Lower lobe of right lung (tissue), 2 donors: ENCODE measurements at regions not wholly inside any gene's neighbourhood (a gene's known extent, or its start where the extent isn't known, plus 50 kb on each side); places are given as distances from the start of the nearest gene placed in this dataset.

Experiments
- ATAC-seq, 2 donors: fragments of 200-7000 bp; cut with Tn5 transposase; one replicate each; pipeline ENCODE4 v1.9.1; 2020 to 2022; ENCODE audit warnings: mild to moderate bottlenecking in 2 of 2, moderate library complexity in 2 of 2
- DNase-seq: peaks from one replicate; pipeline ENCODE4 v3.0.0-alpha.2; 2020
- H3K27ac ChIP-seq: fragments of 200-600 bp; one replicate; pipeline ENCODE4 v1.8.0; 2022
- H3K27me3 ChIP-seq: fragments of 200-600 bp; one replicate; pipeline ENCODE4 v1.8.0; 2022; ENCODE audit warnings: low read depth
- H3K36me3 ChIP-seq: fragments of 200-600 bp; one replicate; pipeline ENCODE4 v1.8.0; 2022; ENCODE audit warnings: mild to moderate bottlenecking
- H3K4me1 ChIP-seq: fragments of 200-600 bp; one replicate; pipeline ENCODE4 v1.8.0; 2022
- H3K4me3 ChIP-seq: fragments of 200-600 bp; one replicate; pipeline ENCODE4 v1.8.0; 2022; ENCODE audit warnings: mild to moderate bottlenecking
- H3K9me3 ChIP-seq: fragments of 200-600 bp; one replicate; pipeline ENCODE4 v1.8.0; 2022
- intact Hi-C: fragments of 100-400 bp; cut with DNase I; formaldehyde crosslinking; loops from one replicate; pipeline ENCODE4 v1.11.0; 2022
- TF ChIP-seq, protein P1 (sequence below): fragments of 200-600 bp; IDR thresholded peaks from one replicate; pipeline ENCODE4 v1.8.0; 2022; ENCODE audit warnings: antibody characterized with exemption, mild to moderate bottlenecking
- donor health status: DM: no; HTN: yes; CAD: no; lungs with severe emphysema.

DNA sequence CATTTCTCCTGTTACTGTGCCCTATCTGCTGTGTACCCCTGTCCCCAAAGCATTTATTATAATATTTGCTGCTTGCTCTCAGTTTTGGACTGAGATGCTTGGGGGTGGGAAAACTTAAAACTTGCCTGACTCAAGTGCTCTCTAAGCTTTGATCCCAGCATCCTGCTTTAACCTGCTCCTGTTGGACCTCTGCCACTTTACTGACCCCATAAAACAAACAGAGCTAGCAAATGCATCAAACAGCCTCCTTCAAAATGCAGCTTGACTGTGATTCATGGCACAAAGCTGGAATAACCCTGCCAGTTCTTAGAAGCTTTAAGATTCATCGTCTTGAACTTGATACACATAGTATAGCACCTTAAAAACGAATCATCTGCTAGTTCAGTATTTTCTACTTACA, 212.5 kb downstream of the DEPDC1B start:
- Histone ChIP-seq H3K4me3 (no peak overlapping the region), H3K27me3 (no peaks in the 10 kb centered on the region), H3K9me3 (no peaks in the 10 kb centered on the region), H3K27ac (no peak overlapping the region), H3K4me1 (no peaks in the 10 kb centered on the region), H3K36me3 (no peaks in the 10 kb centered on the region)
- no peak for DNase-seq
- intact Hi-C loops = no loop called here
- TF ChIP-seq, protein P1, sequence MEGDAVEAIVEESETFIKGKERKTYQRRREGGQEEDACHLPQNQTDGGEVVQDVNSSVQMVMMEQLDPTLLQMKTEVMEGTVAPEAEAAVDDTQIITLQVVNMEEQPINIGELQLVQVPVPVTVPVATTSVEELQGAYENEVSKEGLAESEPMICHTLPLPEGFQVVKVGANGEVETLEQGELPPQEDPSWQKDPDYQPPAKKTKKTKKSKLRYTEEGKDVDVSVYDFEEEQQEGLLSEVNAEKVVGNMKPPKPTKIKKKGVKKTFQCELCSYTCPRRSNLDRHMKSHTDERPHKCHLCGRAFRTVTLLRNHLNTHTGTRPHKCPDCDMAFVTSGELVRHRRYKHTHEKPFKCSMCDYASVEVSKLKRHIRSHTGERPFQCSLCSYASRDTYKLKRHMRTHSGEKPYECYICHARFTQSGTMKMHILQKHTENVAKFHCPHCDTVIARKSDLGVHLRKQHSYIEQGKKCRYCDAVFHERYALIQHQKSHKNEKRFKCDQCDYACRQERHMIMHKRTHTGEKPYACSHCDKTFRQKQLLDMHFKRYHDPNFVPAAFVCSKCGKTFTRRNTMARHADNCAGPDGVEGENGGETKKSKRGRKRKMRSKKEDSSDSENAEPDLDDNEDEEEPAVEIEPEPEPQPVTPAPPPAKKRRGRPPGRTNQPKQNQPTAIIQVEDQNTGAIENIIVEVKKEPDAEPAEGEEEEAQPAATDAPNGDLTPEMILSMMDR = no peak
- ATAC-seq = no peak

DNA sequence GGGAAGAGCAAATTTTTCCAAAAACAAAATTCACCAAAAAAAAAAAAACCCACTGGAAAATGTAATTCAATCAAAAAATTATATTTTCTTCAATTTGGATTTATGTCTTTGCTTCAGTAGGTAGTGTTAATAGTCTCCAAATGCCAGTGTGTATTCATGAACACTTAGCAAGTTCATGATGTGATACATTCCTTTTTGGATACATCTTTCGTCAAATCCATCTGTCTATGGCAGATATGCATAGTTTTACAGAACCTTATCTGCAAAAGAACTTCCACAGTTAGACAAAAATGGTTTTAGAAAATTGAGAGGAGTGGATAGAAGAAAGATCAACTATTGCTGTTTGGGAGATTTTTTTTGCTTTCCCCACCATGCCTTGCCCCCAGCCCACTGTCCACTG, 214.6 kb downstream of the DEPDC1B start:
- ATAC-seq (no peak), DNase-seq (no peak)
- Histone ChIP-seq H3K4me1 (no peaks in the 10 kb centered on the region), H3K9me3 (no peaks in the 10 kb centered on the region), H3K36me3 (no peaks in the 10 kb centered on the region), H3K4me3 (no peak overlapping the region), H3K27me3 (no peaks in the 10 kb centered on the region), H3K27ac (no peak overlapping the region)
- TF ChIP-seq, protein P1 = no peak
- intact Hi-C loops = no loop called here

DNA sequence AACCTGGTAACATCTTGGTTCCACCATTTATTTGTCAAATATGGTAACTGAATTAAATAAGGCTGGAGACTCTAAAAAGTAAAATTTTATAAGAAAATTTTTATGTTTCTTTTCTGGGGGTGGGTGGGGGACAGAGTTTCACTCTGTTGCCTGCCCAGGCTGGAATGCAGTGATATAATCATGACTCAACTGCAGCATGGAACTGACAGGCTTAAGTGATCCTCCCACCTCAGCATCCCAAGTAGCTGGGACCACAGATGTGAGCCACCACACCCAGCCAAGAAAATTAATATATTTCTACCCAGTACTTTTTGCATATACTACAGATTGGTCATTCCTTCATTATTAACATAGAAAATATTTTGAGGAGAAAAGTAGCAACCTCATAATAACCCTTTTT, 216.9 kb downstream of the DEPDC1B start:
- Histone ChIP-seq H3K27me3 (no peaks in the 10 kb centered on the region), H3K9me3 (no peaks in the 10 kb centered on the region), H3K4me3 (no peak overlapping the region), H3K4me1 (no peaks in the 10 kb centered on the region), H3K27ac (no peak overlapping the region), H3K36me3 (no peaks in the 10 kb centered on the region)
- TF ChIP-seq, protein P1 = no peak
- intact Hi-C loops = no loop called here
- no peak for DNase-seq
- ATAC-seq = no peak

DNA sequence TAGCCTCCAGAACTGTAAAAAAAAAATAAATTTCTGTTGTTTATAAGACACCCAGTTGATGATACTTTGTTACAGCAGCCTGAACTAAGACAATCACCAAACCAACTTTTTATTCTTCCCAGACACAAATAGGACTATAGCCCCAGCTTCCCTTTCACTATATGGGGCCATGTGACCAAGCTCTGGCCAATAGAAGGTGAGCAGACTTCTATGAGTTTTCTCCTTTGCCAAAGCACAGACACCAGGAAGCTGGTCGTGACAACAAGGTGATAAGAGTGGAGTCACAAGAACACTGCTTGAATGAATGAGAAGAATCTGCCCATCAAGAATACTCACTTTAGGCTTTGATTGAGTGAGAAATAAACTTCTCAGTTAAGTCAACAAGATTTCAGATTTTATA, 217.7 kb downstream of the DEPDC1B start:
- H3K36me3 ChIP-seq = no peaks in the 10 kb centered on the region
- H3K27ac ChIP-seq = no peak overlapping the region
- intact Hi-C loops = no loop called here
- no peaks in the 10 kb centered on the region for H3K4me1 ChIP-seq
- peaks cover 3% of the 10 kb centered on the region for H3K9me3 ChIP-seq
- ATAC-seq (no peak), DNase-seq (no peak)
- H3K27me3 ChIP-seq = no peaks in the 10 kb centered on the region
- TF ChIP-seq, protein P1 = no peak
- H3K4me3 ChIP-seq = no peak overlapping the region

DNA sequence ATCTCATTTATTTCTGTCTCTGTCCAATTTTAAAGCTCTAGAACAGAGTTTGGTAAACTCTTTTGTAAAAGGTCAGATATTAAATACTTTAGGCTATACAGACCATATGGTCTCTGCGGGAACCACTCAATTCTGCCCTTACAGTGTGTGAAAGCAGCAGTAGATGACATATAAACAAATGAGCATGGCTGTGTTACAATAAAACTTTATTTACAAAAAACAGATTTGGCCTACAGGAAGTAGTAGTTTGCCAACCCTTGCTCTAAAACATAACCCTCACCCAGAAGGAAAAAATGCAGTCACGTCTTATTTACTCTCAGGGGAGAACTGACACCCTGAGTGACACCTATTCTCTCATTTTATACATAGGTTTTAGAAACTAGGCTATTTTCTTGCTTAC, 220.4 kb downstream of the DEPDC1B start:
- Histone ChIP-seq H3K27ac (no peak overlapping the region), H3K4me3 (no peak overlapping the region), H3K27me3 (no peaks in the 10 kb centered on the region), H3K36me3 (no peaks in the 10 kb centered on the region), H3K4me1 (no peaks in the 10 kb centered on the region), H3K9me3 (peaks cover 3% of the 10 kb centered on the region)
- no peak for DNase-seq
- TF ChIP-seq, protein P1 = no peak
- intact Hi-C loops = no loop called here
- no peak for ATAC-seq

DNA sequence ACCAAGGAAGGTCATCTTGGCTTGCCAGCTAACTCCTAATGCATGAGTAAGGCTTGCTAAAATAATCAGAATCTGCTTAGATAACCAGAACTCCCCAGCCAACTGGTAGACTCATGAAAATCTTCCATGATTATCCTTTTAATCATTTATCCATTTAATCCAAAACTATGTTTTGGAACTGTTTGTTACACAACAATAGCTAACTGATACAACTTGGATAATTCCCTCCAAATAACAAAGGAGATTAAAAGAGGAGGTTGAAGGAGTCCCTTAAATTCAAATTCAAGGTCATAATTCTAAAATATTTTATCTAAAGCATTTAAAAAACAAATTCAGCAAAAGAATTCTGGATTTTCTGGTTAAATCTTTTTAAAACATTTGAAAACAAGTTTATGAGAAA, 222.1 kb downstream of the DEPDC1B start:
- H3K36me3 ChIP-seq = no peaks in the 10 kb centered on the region
- H3K4me3 ChIP-seq = no peak overlapping the region
- H3K4me1 ChIP-seq = no peaks in the 10 kb centered on the region
- H3K9me3 ChIP-seq = peaks cover 3% of the 10 kb centered on the region
- H3K27ac ChIP-seq = no peak overlapping the region
- TF ChIP-seq, protein P1 = no peak
- ATAC-seq = no peak
- no peak for DNase-seq
- H3K27me3 ChIP-seq = no peaks in the 10 kb centered on the region
- intact Hi-C loops = no loop called here
